Ecto neural progenitor cell (in vitro differentiated cells): ENCODE measurements at regions not wholly inside any gene's neighbourhood (a gene's known extent, or its start where the extent isn't known, plus 50 kb on each side); places are given as distances from the start of the nearest gene placed in this dataset.
"Not testable (repeated sequence)": the region's sequence is repeated elsewhere in the genome, so short reads cannot be mapped to it uniquely, and the experiment has no call there.

ENCODE experiments used
- DNase-seq: peaks from one replicate; pipeline ENCODE4 v3.0.0-alpha.2; 2018; ENCODE audit warnings: low spot score

GRCh38 chr19:57033576-57033975 lies 86.2 kb upstream of the USP29 start:
- no peak for DNase-seq

GRCh38 chr19:57034544-57034943 lies 85.2 kb upstream of the USP29 start:
- no peak for DNase-seq

GRCh38 chr19:57035740-57036139 lies 84.0 kb upstream of the USP29 start:
- not testable (repeated sequence) for DNase-seq

- no peak for DNase-seq
Measured at GRCh38 chr19:57037556-57037955, 82.2 kb upstream of the USP29 start.

GRCh38 chr19:57047743-57048142 lies 72.0 kb upstream of the USP29 start:
- no peak for DNase-seq

- DNase-seq: no peak
Measured at GRCh38 chr19:57050863-57051262, 68.9 kb upstream of the USP29 start.

- no peak for DNase-seq
Measured at GRCh38 chr19:57052081-57052480, 67.7 kb upstream of the USP29 start.

GRCh38 chr19:57053401-57053800 lies 66.4 kb upstream of the USP29 start:
- DNase-seq: no peak

- no peak for DNase-seq
Measured at GRCh38 chr19:57055956-57056355, 63.8 kb upstream of the USP29 start.

GRCh38 chr19:57057036-57057686 lies 62.6 kb upstream of the USP29 start:
- DNase-seq: no peak

- no peak for DNase-seq
Measured at GRCh38 chr19:57058871-57059270, 60.9 kb upstream of the USP29 start.

GRCh38 chr19:57063070-57063469 lies 56.7 kb upstream of the USP29 start:
- DNase-seq: no peak

GRCh38 chr19:57067440-57067839 lies 52.3 kb upstream of the USP29 start:
- no peak for DNase-seq

GRCh38 chr19:57068311-57068710 lies 51.5 kb upstream of the USP29 start:
- DNase-seq: no peak

GRCh38 chr19:57068921-57069697 lies 50.7 kb upstream of the USP29 start:
- no peak for DNase-seq
